ENCODE measurements at regions not wholly inside any gene's neighbourhood (a gene's known extent, or its start where the extent isn't known, plus 50 kb on each side); places are given as distances from the start of the nearest gene placed in this dataset.

- H3K36me3 ChIP-seq (replicated peaks in 1 of 2; ENCODE audit: control extremely low read depth in 1 of 2, control insufficient read depth in 1 of 2, extremely low read depth in 1 of 2, insufficient read depth in 2 of 2, low read length in 1 of 2): no peaks in the 10 kb centered on the region
- no peaks in the 10 kb centered on the region for H4K20me1 ChIP-seq (ENCODE audit: control insufficient read depth, insufficient read depth, low read length, poor library complexity, severe bottlenecking)
- H3K9ac ChIP-seq (ENCODE audit: low read length): no peak overlapping the region
- no peaks in the 10 kb centered on the region for H3K79me2 ChIP-seq (ENCODE audit: control insufficient read depth, insufficient read depth, low read length)
- DNase-seq (no peak), ATAC-seq (ENCODE audit: low read depth) (no peak)
- no peak overlapping the region for H3K4me2 ChIP-seq (replicated peaks; ENCODE audit: low read depth, low read length, poor library complexity, severe bottlenecking)
- no peak for TF ChIP-seq EZH2 (IDR thresholded peaks at IDR 0.05; ENCODE audit: borderline replicate concordance, insufficient read depth, low read depth, low read length, poor library complexity, severe bottlenecking)
- TF ChIP-seq, protein P1, sequence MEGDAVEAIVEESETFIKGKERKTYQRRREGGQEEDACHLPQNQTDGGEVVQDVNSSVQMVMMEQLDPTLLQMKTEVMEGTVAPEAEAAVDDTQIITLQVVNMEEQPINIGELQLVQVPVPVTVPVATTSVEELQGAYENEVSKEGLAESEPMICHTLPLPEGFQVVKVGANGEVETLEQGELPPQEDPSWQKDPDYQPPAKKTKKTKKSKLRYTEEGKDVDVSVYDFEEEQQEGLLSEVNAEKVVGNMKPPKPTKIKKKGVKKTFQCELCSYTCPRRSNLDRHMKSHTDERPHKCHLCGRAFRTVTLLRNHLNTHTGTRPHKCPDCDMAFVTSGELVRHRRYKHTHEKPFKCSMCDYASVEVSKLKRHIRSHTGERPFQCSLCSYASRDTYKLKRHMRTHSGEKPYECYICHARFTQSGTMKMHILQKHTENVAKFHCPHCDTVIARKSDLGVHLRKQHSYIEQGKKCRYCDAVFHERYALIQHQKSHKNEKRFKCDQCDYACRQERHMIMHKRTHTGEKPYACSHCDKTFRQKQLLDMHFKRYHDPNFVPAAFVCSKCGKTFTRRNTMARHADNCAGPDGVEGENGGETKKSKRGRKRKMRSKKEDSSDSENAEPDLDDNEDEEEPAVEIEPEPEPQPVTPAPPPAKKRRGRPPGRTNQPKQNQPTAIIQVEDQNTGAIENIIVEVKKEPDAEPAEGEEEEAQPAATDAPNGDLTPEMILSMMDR (IDR thresholded peaks at IDR 0.05): no peak
- no peaks in the 10 kb centered on the region for H3K27me3 ChIP-seq (replicated peaks in 1 of 4; ENCODE audit: control extremely low read depth in 1 of 4, control insufficient read depth in 3 of 4, insufficient read depth in 4 of 4, low read length in 3 of 4)
- CTCF ChIA-PET: no interaction called here
- H2AFZ ChIP-seq (ENCODE audit: insufficient read depth, low read depth, low read length, poor library complexity, severe bottlenecking): no peak overlapping the region
- no peak overlapping the region for H3K27ac ChIP-seq (ENCODE audit: low read length in 2 of 2)
- no peak overlapping the region for H3K4me3 ChIP-seq (ENCODE audit: control extremely low read depth in 1 of 5, extremely low read depth in 1 of 5, insufficient read depth in 1 of 5, low read depth in 2 of 5, low read length in 4 of 5)
- Mint-ChIP-seq H3K27me3 (peaks cover 4% of the 10 kb centered on the region), H3K9me3 (ENCODE audit: insufficient read depth) (no peaks in the 10 kb centered on the region), H3K4me1 (no peaks in the 10 kb centered on the region), H3K27ac (no peak overlapping the region), H3K4me3 (no peak overlapping the region)
- POLR2A ChIA-PET: no interaction called here
- H3K4me1 ChIP-seq (ENCODE audit: control insufficient read depth in 2 of 2, insufficient read depth in 2 of 2, low read length in 2 of 2): no peaks in the 10 kb centered on the region
- H3K9me3 ChIP-seq (ENCODE audit: control extremely low read depth in 1 of 3, control insufficient read depth in 2 of 3, insufficient read depth in 1 of 3, low read length in 2 of 3): peaks cover 0 to 8% (median 0%) of the 10 kb centered on the region in 3 donors
- intact Hi-C loops (cut with micrococcal nuclease): no loop called here
These were observed 310.3 kb upstream of the RBMS1 start for GRCh38 chr2:160803881-160804280.

DNA sequence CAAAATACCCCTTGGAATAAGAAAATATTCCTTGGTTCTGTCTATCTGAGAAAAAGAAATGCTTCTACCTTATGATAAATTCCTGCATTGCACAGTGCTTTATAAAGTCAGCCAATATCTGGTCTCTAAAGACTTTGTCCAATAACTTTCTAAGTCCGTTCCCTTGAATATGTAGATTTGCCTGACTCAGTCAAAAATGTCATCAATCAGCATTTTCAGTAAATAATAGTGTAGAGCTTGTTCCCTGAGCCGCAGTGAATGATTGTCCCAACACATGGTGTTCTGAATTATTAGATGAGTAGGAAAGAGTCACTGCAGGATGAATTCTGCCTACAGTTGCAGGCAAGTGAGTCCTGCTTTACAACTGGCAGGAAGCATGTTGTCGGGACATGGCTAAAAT, 316.8 kb upstream of the RBMS1 start:
- no peaks in the 10 kb centered on the region for H3K9me3 Mint-ChIP-seq (ENCODE audit: insufficient read depth)
- Histone ChIP-seq H3K27me3 (replicated peaks in 1 of 4; ENCODE audit: control extremely low read depth in 1 of 4, control insufficient read depth in 3 of 4, insufficient read depth in 4 of 4, low read length in 3 of 4) (no peaks in the 10 kb centered on the region), H3K4me2 (replicated peaks; ENCODE audit: low read depth, low read length, poor library complexity, severe bottlenecking) (no peak overlapping the region), H3K9me3 (ENCODE audit: control extremely low read depth in 1 of 3, control insufficient read depth in 2 of 3, insufficient read depth in 1 of 3, low read length in 2 of 3) (peaks cover 0 to 8% (median 0%) of the 10 kb centered on the region in 3 donors), H3K79me2 (ENCODE audit: control insufficient read depth, insufficient read depth, low read length) (no peaks in the 10 kb centered on the region), H4K20me1 (ENCODE audit: control insufficient read depth, insufficient read depth, low read length, poor library complexity, severe bottlenecking) (no peaks in the 10 kb centered on the region), H3K27ac (ENCODE audit: low read length in 2 of 2) (no peak overlapping the region), H3K36me3 (replicated peaks in 1 of 2; ENCODE audit: control extremely low read depth in 1 of 2, control insufficient read depth in 1 of 2, extremely low read depth in 1 of 2, insufficient read depth in 2 of 2, low read length in 1 of 2) (no peaks in the 10 kb centered on the region), H2AFZ (ENCODE audit: insufficient read depth, low read depth, low read length, poor library complexity, severe bottlenecking) (no peak overlapping the region), H3K9ac (ENCODE audit: low read length) (no peak overlapping the region), H3K4me3 (ENCODE audit: control extremely low read depth in 1 of 5, extremely low read depth in 1 of 5, insufficient read depth in 1 of 5, low read depth in 2 of 5, low read length in 4 of 5) (no peak overlapping the region), H3K4me1 (ENCODE audit: control insufficient read depth in 2 of 2, insufficient read depth in 2 of 2, low read length in 2 of 2) (no peaks in the 10 kb centered on the region)
- peaks cover 16% of the 10 kb centered on the region for H3K27me3 Mint-ChIP-seq
- no peak overlapping the region for H3K27ac Mint-ChIP-seq
- WGBS (ENCODE audit: insufficient coverage): 86% methylated on average over 1 of the region's 3 CpGs
- no peak for DNase-seq
- CTCF ChIA-PET: no interaction called here
- no peak for ATAC-seq (ENCODE audit: low read depth)
- H3K4me3 Mint-ChIP-seq: no peak overlapping the region
- intact Hi-C loops (cut with micrococcal nuclease): no loop called here
- H3K4me1 Mint-ChIP-seq: no peaks in the 10 kb centered on the region
- POLR2A ChIA-PET: no interaction called here
- TF ChIP-seq, protein P1 (IDR thresholded peaks at IDR 0.05): no peak
- no peak for TF ChIP-seq EZH2 (IDR thresholded peaks at IDR 0.05; ENCODE audit: borderline replicate concordance, insufficient read depth, low read depth, low read length, poor library complexity, severe bottlenecking)

Data from B cell (primary cell).